ENCODE measurements at regions not wholly inside any gene's neighbourhood (a gene's known extent, or its start where the extent isn't known, plus 50 kb on each side); places are given as distances from the start of the nearest gene placed in this dataset.

GRCh38 chr13:108102771-108103170, 112.6 kb downstream of the LIG4 start:
- TF ChIP-seq SNAI2 (CRISPR knock-in tag; IDR thresholded peaks at IDR 0.05) (no peak), PATZ1 (CRISPR knock-in tag; IDR thresholded peaks at IDR 0.05; ENCODE audit: borderline replicate concordance) (no peak), CSDC2 (CRISPR knock-in tag; IDR thresholded peaks at IDR 0.05) (no peak), ZNF8 (CRISPR knock-in tag; IDR thresholded peaks at IDR 0.05) (no peak), CREB5 (CRISPR knock-in tag; IDR thresholded peaks at IDR 0.05; ENCODE audit: low read depth) (no peak), TCF4 (CRISPR knock-in tag; IDR thresholded peaks at IDR 0.05; ENCODE audit: borderline replicate concordance) (no peak)
